Upper lobe of right lung (tissue), 1 donor: ENCODE measurements at regions not wholly inside any gene's neighbourhood (a gene's known extent, or its start where the extent isn't known, plus 50 kb on each side); places are given as distances from the start of the nearest gene placed in this dataset.
"Not testable (repeated sequence)": the region's sequence is repeated elsewhere in the genome, so short reads cannot be mapped to it uniquely, and the experiment has no call there.

ENCODE experiments used
- ATAC-seq: fragments of 200-7000 bp; cut with Tn5 transposase; one replicate; pipeline ENCODE4 v1.9.1; 2020; ENCODE audit warnings: mild to moderate bottlenecking, moderate library complexity
- DNase-seq: peaks from one replicate; pipeline ENCODE4 v3.0.0-alpha.2; 2020
- H3K27ac ChIP-seq: fragments of 200-600 bp; one replicate; pipeline ENCODE4 v1.8.0; 2022
- H3K27me3 ChIP-seq: fragments of 200-600 bp; one replicate; pipeline ENCODE4 v1.8.0; 2022; ENCODE audit warnings: mild to moderate bottlenecking
- H3K36me3 ChIP-seq: fragments of 200-600 bp; one replicate; pipeline ENCODE4 v1.8.0; 2022
- H3K4me1 ChIP-seq: fragments of 200-600 bp; one replicate; pipeline ENCODE4 v1.8.0; 2022
- H3K4me3 ChIP-seq: fragments of 200-600 bp; one replicate; pipeline ENCODE4 v1.8.0; 2022; ENCODE audit warnings: mild to moderate bottlenecking
- H3K9me3 ChIP-seq: fragments of 200-600 bp; one replicate; pipeline ENCODE4 v1.8.0; 2022
- intact Hi-C: fragments of 100-400 bp; cut with DNase I; formaldehyde crosslinking; loops from one replicate; pipeline ENCODE4 v1.11.0; 2022
- TF ChIP-seq, protein P1 (sequence below): fragments of 200-600 bp; IDR thresholded peaks from one replicate; pipeline ENCODE4 v1.8.0; 2022; ENCODE audit warnings: antibody characterized with exemption
- donor health status: DM: no; HTN: yes; CAD: no; lungs with severe emphysema.

- ATAC-seq (no peak), DNase-seq (no peak)
- H3K27ac ChIP-seq = no peak overlapping the region
- intact Hi-C loops = no loop called here
- H3K4me1 ChIP-seq = no peaks in the 10 kb centered on the region
- H3K36me3 ChIP-seq = no peaks in the 10 kb centered on the region
- H3K27me3 ChIP-seq = no peaks in the 10 kb centered on the region
- no peak overlapping the region for H3K4me3 ChIP-seq
- TF ChIP-seq, protein P1, sequence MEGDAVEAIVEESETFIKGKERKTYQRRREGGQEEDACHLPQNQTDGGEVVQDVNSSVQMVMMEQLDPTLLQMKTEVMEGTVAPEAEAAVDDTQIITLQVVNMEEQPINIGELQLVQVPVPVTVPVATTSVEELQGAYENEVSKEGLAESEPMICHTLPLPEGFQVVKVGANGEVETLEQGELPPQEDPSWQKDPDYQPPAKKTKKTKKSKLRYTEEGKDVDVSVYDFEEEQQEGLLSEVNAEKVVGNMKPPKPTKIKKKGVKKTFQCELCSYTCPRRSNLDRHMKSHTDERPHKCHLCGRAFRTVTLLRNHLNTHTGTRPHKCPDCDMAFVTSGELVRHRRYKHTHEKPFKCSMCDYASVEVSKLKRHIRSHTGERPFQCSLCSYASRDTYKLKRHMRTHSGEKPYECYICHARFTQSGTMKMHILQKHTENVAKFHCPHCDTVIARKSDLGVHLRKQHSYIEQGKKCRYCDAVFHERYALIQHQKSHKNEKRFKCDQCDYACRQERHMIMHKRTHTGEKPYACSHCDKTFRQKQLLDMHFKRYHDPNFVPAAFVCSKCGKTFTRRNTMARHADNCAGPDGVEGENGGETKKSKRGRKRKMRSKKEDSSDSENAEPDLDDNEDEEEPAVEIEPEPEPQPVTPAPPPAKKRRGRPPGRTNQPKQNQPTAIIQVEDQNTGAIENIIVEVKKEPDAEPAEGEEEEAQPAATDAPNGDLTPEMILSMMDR = no peak
- no peaks in the 10 kb centered on the region for H3K9me3 ChIP-seq
Observed at GRCh38 chrX:25503826-25504225, 488.1 kb upstream of the ARX start.

DNA sequence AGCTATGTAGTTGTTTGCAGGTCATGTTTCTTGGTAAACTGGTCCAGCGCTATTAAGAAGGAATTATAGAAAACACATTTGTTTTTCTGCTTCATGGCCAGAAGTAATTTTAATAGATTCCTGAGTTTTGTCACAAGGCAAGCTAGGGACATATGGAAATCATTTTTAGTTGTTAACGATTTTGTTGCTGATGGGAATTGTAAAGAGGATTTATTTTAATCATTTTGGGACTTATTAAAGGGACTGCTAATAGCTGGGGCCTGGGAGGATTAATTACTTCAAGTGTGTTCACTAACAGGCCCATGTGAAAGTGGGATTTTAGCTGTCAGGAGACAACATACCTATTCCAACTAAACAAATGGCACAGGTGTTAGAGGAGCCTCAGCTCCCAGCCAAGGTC is 492.0 kb upstream of the ARX start:
- intact Hi-C loops = no loop called here
- Histone ChIP-seq H3K36me3 (no peaks in the 10 kb centered on the region), H3K4me1 (no peaks in the 10 kb centered on the region), H3K27ac (no peak overlapping the region), H3K9me3 (no peaks in the 10 kb centered on the region), H3K27me3 (no peaks in the 10 kb centered on the region), H3K4me3 (no peak overlapping the region)
- TF ChIP-seq, protein P1 = no peak
- DNase-seq (no peak), ATAC-seq (no peak)

- H3K4me1 ChIP-seq = no peaks in the 10 kb centered on the region
- no peak for ATAC-seq
- no peaks in the 10 kb centered on the region for H3K36me3 ChIP-seq
- no peak overlapping the region for H3K27ac ChIP-seq
- H3K27me3 ChIP-seq = no peaks in the 10 kb centered on the region
- H3K4me3 ChIP-seq = no peak overlapping the region
- TF ChIP-seq, protein P1 = no peak
- DNase-seq = no peak
- intact Hi-C loops = no loop called here
- no peaks in the 10 kb centered on the region for H3K9me3 ChIP-seq
Observed at GRCh38 chrX:25519258-25519657, 503.5 kb upstream of the ARX start.

DNA sequence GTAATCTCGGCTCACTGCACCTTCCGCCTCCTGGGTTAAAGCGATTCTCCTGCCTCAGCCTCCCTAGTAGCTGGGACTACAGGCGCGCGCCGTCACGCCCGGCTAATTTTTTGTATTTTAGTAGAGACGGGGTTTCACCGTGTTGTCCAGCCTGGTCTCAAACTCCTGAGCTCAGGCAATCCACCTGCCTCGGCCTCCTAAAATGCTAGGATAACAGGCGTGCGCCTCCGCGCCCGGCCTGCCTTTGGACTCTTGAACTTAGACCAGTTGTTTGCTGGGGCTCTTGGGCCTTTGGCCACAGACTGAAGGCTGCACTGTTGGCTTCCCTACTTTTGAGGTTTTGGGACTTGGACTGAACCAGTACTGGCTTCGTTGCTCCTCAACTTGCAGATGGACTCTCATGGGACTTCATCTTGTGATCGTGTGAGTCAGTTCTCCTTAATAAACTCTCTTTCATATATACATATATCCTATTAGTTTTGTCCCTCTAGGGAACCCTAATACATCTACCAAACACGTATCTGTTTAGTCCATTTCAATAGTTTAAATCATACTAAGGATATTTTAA is 506.8 kb upstream of the ARX start:
- intact Hi-C loops, DNase-seq, H3K4me3 ChIP-seq: not testable (repeated sequence)

DNA sequence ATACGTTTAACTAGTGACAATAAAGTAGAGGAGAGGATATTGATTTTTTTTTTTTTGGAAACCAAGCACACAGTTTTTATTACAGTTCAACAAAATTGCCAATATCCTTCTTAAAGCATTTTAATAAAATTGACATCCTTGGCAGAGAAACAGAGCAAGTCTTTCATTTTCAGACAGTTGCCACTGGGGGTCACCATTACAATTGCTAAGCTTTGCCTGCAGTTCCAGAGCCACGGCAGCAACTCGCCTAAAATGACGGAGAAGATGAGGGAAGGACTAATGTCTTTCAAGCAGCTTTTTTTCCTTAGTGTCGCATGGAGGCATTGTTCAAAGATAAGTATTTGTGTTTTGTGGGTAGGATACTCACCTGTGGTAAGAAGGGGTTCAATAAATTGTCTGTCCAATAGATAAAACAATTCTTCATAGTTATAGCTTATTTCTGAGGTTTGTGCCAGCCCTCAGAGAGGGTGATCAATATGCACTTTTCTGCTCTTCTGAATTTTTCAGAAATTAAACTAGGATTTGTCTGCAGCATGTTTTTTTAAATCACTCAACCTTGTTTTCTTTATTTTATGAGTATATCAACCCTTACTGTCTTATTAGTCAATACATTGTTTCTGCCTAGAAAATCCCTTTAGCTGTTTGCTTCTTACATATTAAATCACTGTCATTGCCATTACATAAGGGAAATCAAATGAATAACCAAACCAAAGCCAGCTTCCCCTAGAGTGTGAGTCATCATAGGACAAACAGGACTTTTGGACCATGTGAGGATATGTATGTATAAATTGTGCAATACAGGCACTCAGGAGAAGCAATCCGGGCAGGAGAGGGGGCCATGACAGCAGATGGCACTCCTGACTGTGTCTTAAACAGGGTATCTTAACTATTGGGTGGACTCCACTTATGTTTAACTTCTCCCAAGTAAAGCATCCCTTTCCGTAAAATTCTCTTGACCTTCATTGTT is 508.1 kb upstream of the ARX start:
- Histone ChIP-seq H3K27me3 (no peaks in the 10 kb centered on the region), H3K36me3 (no peaks in the 10 kb centered on the region), H3K27ac (no peak overlapping the region), H3K4me3 (no peak overlapping the region), H3K4me1 (no peaks in the 10 kb centered on the region), H3K9me3 (no peaks in the 10 kb centered on the region)
- TF ChIP-seq, protein P1 = peak; percentile 33
- intact Hi-C loops = no loop called here
- DNase-seq (no peak), ATAC-seq (no peak)

More for the DNA sequence above, 506.8 kb upstream of the ARX start:
- H3K4me1 ChIP-seq, ATAC-seq, H3K9me3 ChIP-seq, H3K27ac ChIP-seq, H3K27me3 ChIP-seq, H3K36me3 ChIP-seq: not testable (repeated sequence)

GRCh38 chrX:25527156-25527555 is 511.4 kb upstream of the ARX start:
- no peaks in the 10 kb centered on the region for H3K36me3 ChIP-seq
- ATAC-seq (no peak), DNase-seq (no peak)
- TF ChIP-seq, protein P1 = no peak
- no peak overlapping the region for H3K27ac ChIP-seq
- intact Hi-C loops = no loop called here
- no peak overlapping the region for H3K4me3 ChIP-seq
- H3K9me3 ChIP-seq = no peaks in the 10 kb centered on the region
- H3K27me3 ChIP-seq = no peaks in the 10 kb centered on the region
- H3K4me1 ChIP-seq = no peaks in the 10 kb centered on the region
